ENCODE measurements at regions not wholly inside any gene's neighbourhood (a gene's known extent, or its start where the extent isn't known, plus 50 kb on each side); places are given as distances from the start of the nearest gene placed in this dataset.

- Histone ChIP-seq H3K27me3 (ENCODE audit: insufficient read depth, low read depth, severe bottlenecking) (no peaks in the 10 kb centered on the region), H3K27ac (no peak overlapping the region), H3K4me3 (ENCODE audit: low read depth, low read length) (no peak overlapping the region), H3K36me3 (no peaks in the 10 kb centered on the region), H3K9me3 (ENCODE audit: severe bottlenecking) (no peaks in the 10 kb centered on the region)
- TF ChIP-seq CTCF (IDR thresholded peaks at IDR 0.05; ENCODE audit: low read depth, low read length): no peak
- no peak for DNase-seq
These were observed 476.1 kb upstream of the MPDZ start for GRCh38 chr9:13755551-13755950.

- Histone ChIP-seq H3K27me3 (ENCODE audit: insufficient read depth, low read depth, severe bottlenecking) (no peaks in the 10 kb centered on the region), H3K27ac (no peak overlapping the region), H3K9me3 (ENCODE audit: severe bottlenecking) (peaks cover 2% of the 10 kb centered on the region), H3K36me3 (no peaks in the 10 kb centered on the region), H3K4me3 (ENCODE audit: low read depth, low read length) (no peak overlapping the region)
- no peak for TF ChIP-seq CTCF (IDR thresholded peaks at IDR 0.05; ENCODE audit: low read depth, low read length)
- DNase-seq: peak; percentile 62
These were observed 471.1 kb upstream of the MPDZ start for GRCh38 chr9:13750639-13751038.

GRCh38 chr9:13750061-13750460 lies 470.6 kb upstream of the MPDZ start:
- Histone ChIP-seq H3K4me3 (ENCODE audit: low read depth, low read length) (no peak overlapping the region), H3K27ac (no peak overlapping the region), H3K9me3 (ENCODE audit: severe bottlenecking) (peaks cover 2% of the 10 kb centered on the region), H3K27me3 (ENCODE audit: insufficient read depth, low read depth, severe bottlenecking) (no peaks in the 10 kb centered on the region), H3K36me3 (no peaks in the 10 kb centered on the region)
- no peak for TF ChIP-seq CTCF (IDR thresholded peaks at IDR 0.05; ENCODE audit: low read depth, low read length)
- no peak for DNase-seq

GRCh38 chr9:13746876-13747275 lies 467.4 kb upstream of the MPDZ start:
- DNase-seq: no peak
- Histone ChIP-seq H3K36me3 (no peaks in the 10 kb centered on the region), H3K4me3 (ENCODE audit: low read depth, low read length) (no peak overlapping the region), H3K27ac (no peak overlapping the region), H3K27me3 (ENCODE audit: insufficient read depth, low read depth, severe bottlenecking) (no peaks in the 10 kb centered on the region), H3K9me3 (ENCODE audit: severe bottlenecking) (peaks cover 2% of the 10 kb centered on the region)
- TF ChIP-seq CTCF (IDR thresholded peaks at IDR 0.05; ENCODE audit: low read depth, low read length): no peak

GRCh38 chr9:13744261-13744901 lies 464.9 kb upstream of the MPDZ start:
- peak; percentile 19 for DNase-seq

More at GRCh38 chr9:13744261-13744901, 464.9 kb upstream of the MPDZ start:
- TF ChIP-seq CTCF (IDR thresholded peaks at IDR 0.05; ENCODE audit: low read depth, low read length): no peak
- Histone ChIP-seq H3K4me3 (ENCODE audit: low read depth, low read length) (no peak overlapping the region), H3K27ac (no peak overlapping the region), H3K9me3 (ENCODE audit: severe bottlenecking) (peaks cover 2% of the 10 kb centered on the region), H3K36me3 (no peaks in the 10 kb centered on the region), H3K27me3 (ENCODE audit: insufficient read depth, low read depth, severe bottlenecking) (no peaks in the 10 kb centered on the region)
